Activated B cell treated with CpG ODN at 0.5 μM for 24 hours (primary cell): ENCODE measurements at regions not wholly inside any gene's neighbourhood (a gene's known extent, or its start where the extent isn't known, plus 50 kb on each side); places are given as distances from the start of the nearest gene placed in this dataset.

Experiments used
- ATAC-seq: fragments of 200-7000 bp; cut with Tn5 transposase; one replicate; pipeline ENCODE4 v1.10.0; 2021; ENCODE audit warnings: low read depth, mild to moderate bottlenecking, moderate library complexity
- CTCF ChIA-PET: fragments of 350-600 bp; sonication (Branson Sonifier 250); formaldehyde crosslinking; loops from one replicate; lab custom pipeline; 2021; ENCODE audit warnings: antibody characterized with exemption; lab: Charles Lee
- POLR2A ChIA-PET: fragments of 350-600 bp; sonication (Branson Sonifier 250); formaldehyde crosslinking; loops from one replicate; lab custom pipeline; 2021; ENCODE audit warnings: antibody characterized with exemption; lab: Charles Lee
- DNase-seq: peaks from one replicate; pipeline ENCODE4 v3.0.0; 2022
- H3K27ac Mint-ChIP-seq: one replicate; pipeline ENCODE4 v1.8.0; 2020; ENCODE audit warnings: mixed read lengths
- H3K27me3 Mint-ChIP-seq: one replicate; pipeline ENCODE4 v1.8.0; 2021; ENCODE audit warnings: mixed read lengths
- H3K36me3 Mint-ChIP-seq: one replicate; pipeline ENCODE4 v1.8.0; 2021; ENCODE audit warnings: low read depth, mixed read lengths
- H3K4me1 Mint-ChIP-seq: one replicate; pipeline ENCODE4 v1.8.0; 2021; ENCODE audit warnings: mixed read lengths
- H3K4me3 Mint-ChIP-seq: one replicate; pipeline ENCODE4 v1.8.0; 2020; ENCODE audit warnings: mild to moderate bottlenecking, mixed read lengths
- H3K9me3 Mint-ChIP-seq: one replicate; pipeline ENCODE4 v1.8.0; 2020; ENCODE audit warnings: mixed read lengths
- intact Hi-C: fragments of 100-400 bp; cut with micrococcal nuclease; formaldehyde crosslinking; loops from one replicate; pipeline ENCODE4 v1.15.1; 2024
- TF ChIP-seq, protein P1 (sequence below): fragments of 200-600 bp; IDR thresholded peaks from one replicate; pipeline ENCODE4 v1.8.0; 2022; ENCODE audit warnings: antibody characterized with exemption, mild to moderate bottlenecking

DNA sequence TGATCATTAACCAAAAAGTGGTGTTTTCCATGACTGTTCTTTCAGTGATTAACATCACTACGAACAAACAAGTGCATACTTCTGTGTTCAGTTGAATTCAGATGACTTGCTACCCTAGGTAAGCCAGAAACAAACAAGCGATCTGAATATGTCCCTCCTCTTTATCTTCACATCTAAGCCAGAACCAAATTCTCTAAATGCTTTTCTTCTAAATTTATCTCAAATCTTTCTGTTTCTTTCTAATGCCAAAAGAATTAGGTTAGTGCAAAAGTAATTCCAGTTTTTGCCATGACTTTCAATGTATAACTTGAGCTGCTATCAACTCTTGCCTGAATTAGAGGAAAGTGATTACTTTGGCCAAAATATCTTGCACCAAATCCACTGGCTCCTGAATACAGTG, 481.2 kb downstream of the COL11A1 start:
- CTCF ChIA-PET, result no interaction called here
- Mint-ChIP-seq H3K36me3 (no peaks in the 10 kb centered on the region), H3K9me3 (no peaks in the 10 kb centered on the region), H3K27me3 (no peaks in the 10 kb centered on the region), H3K4me3 (no peak overlapping the region), H3K27ac (no peak overlapping the region), H3K4me1 (no peaks in the 10 kb centered on the region)
- DNase-seq (no peak), ATAC-seq (no peak)
- POLR2A ChIA-PET, result no interaction called here
- intact Hi-C loops, result no loop called here
- TF ChIP-seq, protein P1, sequence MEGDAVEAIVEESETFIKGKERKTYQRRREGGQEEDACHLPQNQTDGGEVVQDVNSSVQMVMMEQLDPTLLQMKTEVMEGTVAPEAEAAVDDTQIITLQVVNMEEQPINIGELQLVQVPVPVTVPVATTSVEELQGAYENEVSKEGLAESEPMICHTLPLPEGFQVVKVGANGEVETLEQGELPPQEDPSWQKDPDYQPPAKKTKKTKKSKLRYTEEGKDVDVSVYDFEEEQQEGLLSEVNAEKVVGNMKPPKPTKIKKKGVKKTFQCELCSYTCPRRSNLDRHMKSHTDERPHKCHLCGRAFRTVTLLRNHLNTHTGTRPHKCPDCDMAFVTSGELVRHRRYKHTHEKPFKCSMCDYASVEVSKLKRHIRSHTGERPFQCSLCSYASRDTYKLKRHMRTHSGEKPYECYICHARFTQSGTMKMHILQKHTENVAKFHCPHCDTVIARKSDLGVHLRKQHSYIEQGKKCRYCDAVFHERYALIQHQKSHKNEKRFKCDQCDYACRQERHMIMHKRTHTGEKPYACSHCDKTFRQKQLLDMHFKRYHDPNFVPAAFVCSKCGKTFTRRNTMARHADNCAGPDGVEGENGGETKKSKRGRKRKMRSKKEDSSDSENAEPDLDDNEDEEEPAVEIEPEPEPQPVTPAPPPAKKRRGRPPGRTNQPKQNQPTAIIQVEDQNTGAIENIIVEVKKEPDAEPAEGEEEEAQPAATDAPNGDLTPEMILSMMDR, result no peak

DNA sequence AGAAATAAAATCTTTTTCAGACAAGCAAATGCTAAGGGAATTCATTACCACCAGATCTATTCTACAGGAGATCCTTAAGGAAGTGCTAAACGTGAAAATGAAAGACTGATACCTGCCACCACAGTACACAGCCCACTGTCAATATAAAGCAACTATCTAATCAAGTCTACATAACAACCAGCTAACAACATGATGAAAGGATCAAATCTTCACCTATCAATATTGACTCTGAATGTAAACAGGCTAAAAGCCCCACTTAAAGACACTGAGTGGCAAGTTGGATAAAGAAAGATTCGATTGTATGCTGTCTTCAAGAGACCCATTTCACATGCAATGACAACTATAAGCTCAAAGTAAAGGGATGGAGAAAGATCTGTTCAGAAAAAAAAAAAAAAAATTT, 492.4 kb downstream of the COL11A1 start:
- intact Hi-C loops, result no loop called here
- Mint-ChIP-seq H3K27me3 (no peaks in the 10 kb centered on the region), H3K9me3 (peaks cover 3% of the 10 kb centered on the region), H3K4me3 (no peak overlapping the region), H3K27ac (no peak overlapping the region), H3K4me1 (no peaks in the 10 kb centered on the region), H3K36me3 (no peaks in the 10 kb centered on the region)
- TF ChIP-seq, protein P1, result no peak
- ChIA-PET POLR2A (no interaction called here), CTCF (no interaction called here)
- no peak for ATAC-seq
- no peak for DNase-seq

DNA sequence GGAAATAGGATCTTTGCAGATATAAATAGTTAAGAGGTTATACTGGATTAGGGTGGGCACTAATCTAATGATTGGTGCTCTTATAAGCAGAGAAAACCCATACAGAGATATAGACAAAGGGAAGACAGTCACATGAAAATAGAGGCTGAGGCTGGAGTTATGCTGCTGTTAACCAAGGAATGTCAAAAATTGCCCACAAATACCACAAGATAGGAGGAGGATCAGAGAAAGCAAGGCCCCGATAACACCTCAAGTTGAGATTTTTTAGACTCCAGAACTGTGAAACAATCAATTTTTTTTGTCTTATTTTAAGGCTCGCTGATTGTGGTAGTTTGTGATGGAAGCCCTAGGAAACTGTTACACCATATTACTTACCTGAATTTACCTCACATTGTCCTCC, 513.2 kb downstream of the COL11A1 start:
- Mint-ChIP-seq H3K27ac (no peak overlapping the region), H3K4me3 (no peak overlapping the region), H3K4me1 (no peaks in the 10 kb centered on the region), H3K27me3 (no peaks in the 10 kb centered on the region), H3K9me3 (peaks cover 2% of the 10 kb centered on the region), H3K36me3 (no peaks in the 10 kb centered on the region)
- ATAC-seq (no peak), DNase-seq (no peak)
- ChIA-PET CTCF (no interaction called here), POLR2A (no interaction called here)
- TF ChIP-seq, protein P1, result no peak
- intact Hi-C loops, result no loop called here

DNA sequence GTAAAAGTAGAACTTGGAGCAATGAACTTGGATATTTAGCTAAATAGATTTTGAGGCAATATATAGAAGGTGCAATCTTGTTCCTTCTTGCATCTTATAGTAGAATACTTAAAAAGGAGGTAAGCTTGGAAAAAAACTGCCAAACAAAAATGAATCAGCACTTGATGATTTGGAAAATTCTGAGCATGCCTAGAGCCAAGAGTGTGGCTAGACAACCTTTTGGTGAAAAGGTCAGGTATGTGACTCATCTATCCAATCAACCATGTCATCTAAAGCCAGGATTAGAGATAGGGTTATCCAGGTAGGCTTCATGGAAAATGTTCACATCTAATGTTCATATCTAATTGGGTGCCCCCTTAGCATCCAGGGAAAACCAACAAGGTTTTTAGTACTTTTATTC, 515.0 kb downstream of the COL11A1 start:
- TF ChIP-seq, protein P1, result no peak
- DNase-seq (no peak), ATAC-seq (no peak)
- no peak overlapping the region for H3K27ac Mint-ChIP-seq
- no peaks in the 10 kb centered on the region for H3K4me1 Mint-ChIP-seq
- H3K27me3 Mint-ChIP-seq, result no peaks in the 10 kb centered on the region
- ChIA-PET POLR2A (no interaction called here), CTCF (no interaction called here)
- intact Hi-C loops, result no loop called here
- no peak overlapping the region for H3K4me3 Mint-ChIP-seq
- no peaks in the 10 kb centered on the region for H3K36me3 Mint-ChIP-seq
- peaks cover 2% of the 10 kb centered on the region for H3K9me3 Mint-ChIP-seq

DNA sequence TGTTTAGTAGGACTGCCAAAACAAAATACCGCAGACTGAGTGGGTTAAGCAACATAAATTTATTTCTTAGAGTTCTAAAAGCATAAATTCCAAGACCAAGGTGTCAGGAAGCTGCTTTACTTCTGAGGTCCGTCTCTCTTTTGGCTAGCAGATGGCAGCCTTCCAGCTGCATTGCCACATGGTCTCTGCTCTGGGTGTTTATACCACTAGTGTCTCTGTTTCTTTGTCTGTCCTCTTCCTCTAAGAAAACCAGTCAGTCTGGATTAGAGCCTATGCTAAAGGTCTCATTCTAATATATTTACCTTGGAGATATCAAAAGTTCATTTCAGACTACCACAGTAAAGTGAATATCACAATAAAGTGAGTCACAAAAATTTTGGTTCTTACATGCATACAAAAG, 519.8 kb downstream of the COL11A1 start:
- intact Hi-C loops, result no loop called here
- no peak overlapping the region for H3K4me3 Mint-ChIP-seq
- ChIA-PET CTCF (no interaction called here), POLR2A (no interaction called here)
- no peaks in the 10 kb centered on the region for H3K4me1 Mint-ChIP-seq
- ATAC-seq, result no peak
- no peaks in the 10 kb centered on the region for H3K9me3 Mint-ChIP-seq
- H3K36me3 Mint-ChIP-seq, result no peaks in the 10 kb centered on the region
- DNase-seq, result no peak
- H3K27ac Mint-ChIP-seq, result no peak overlapping the region
- TF ChIP-seq, protein P1, result no peak
- H3K27me3 Mint-ChIP-seq, result no peaks in the 10 kb centered on the region
